HL-60 (cell line): ENCODE measurements at regions not wholly inside any gene's neighbourhood (a gene's known extent, or its start where the extent isn't known, plus 50 kb on each side); places are given as distances from the start of the nearest gene placed in this dataset.
"Not testable (repeated sequence)": the region's sequence is repeated elsewhere in the genome, so short reads cannot be mapped to it uniquely, and the experiment has no call there.

Experiments
- DNase-seq, 2 experiments: peaks; one replicate each; pipeline ENCODE4 v3.0.0-alpha.2; 2010 to 2020; ENCODE audit warnings: low read depth in 1 of 2, low spot score in 1 of 2
- H3K27ac ChIP-seq: fragments of 250-450 bp; sonication (Bioruptor Pico); replicated peaks from 2 replicates; pipeline ENCODE4 v1.5.1; 2020; ENCODE audit warnings: mild to moderate bottlenecking, moderate library complexity
- H3K27me3 ChIP-seq: fragments of 250-450 bp; sonication (Bioruptor Pico); 2 replicates; pipeline ENCODE4 v1.5.1; 2021; ENCODE audit warnings: mild to moderate bottlenecking, moderate library complexity; ENCODE audit not compliant: insufficient read depth, poor library complexity, severe bottlenecking
- H3K4me3 ChIP-seq: replicated peaks from 2 replicates; pipeline ENCODE4 v1.5.1; 2011; ENCODE audit warnings: mild to moderate bottlenecking, control low read depth, low read length; ENCODE audit not compliant: insufficient read depth
- GABPA ChIP-seq: IDR thresholded peaks from 2 replicates; pipeline ENCODE4 v1.6.1; 2012; ENCODE audit warnings: low read depth
- POLR2AphosphoS5 ChIP-seq: IDR thresholded peaks from 2 replicates; pipeline ENCODE4 v1.6.1; 2012; ENCODE audit warnings: low read depth
- REST ChIP-seq: IDR thresholded peaks from 2 replicates; pipeline ENCODE4 v1.6.1; 2012; ENCODE audit warnings: low read depth; ENCODE audit not compliant: insufficient replicate concordance
- SPI1 ChIP-seq: IDR thresholded peaks from 2 replicates; pipeline ENCODE4 v1.6.1; 2012; ENCODE audit warnings: low read depth, mild to moderate bottlenecking, borderline replicate concordance
- TF ChIP-seq, protein P1 (sequence below): IDR thresholded peaks from one replicate; pipeline ENCODE4 v1.5.1; 2011; ENCODE audit warnings: low read length, control low read depth, inconsistent platforms; ENCODE audit not compliant: insufficient read depth

DNA sequence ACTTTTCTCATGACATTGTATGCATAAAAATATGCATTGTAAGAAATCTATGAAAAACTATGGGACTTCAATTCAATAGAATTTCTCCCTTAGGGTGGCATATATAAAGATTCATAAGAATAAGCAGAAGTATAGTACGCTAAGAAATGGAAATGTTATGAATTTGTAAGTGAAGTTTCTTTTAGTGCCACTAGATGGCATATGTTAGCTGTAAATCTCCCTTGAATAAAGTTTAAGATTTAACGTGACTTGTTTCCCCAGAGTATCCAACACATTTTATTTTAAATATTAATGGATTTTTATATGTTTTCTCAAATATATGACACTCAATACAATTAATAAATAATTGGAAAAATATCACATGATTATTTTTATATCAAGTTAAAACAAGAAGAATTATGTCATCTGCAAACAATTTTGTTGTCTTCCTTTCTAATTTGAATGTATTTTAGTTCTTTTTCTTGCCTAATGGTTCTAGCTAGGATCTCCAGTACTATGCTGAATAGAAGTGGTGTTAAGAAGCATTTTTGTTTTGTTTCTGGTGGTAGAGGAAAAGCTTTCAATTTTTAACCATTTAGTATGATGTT lies 287.2 kb downstream of the HGF start:
- H3K27me3 ChIP-seq, result no peaks in the 10 kb centered on the region
- no peak overlapping the region for H3K27ac ChIP-seq
- TF ChIP-seq GABPA (no peak), POLR2AphosphoS5 (no peak), REST (no peak)
- TF ChIP-seq, protein P1, sequence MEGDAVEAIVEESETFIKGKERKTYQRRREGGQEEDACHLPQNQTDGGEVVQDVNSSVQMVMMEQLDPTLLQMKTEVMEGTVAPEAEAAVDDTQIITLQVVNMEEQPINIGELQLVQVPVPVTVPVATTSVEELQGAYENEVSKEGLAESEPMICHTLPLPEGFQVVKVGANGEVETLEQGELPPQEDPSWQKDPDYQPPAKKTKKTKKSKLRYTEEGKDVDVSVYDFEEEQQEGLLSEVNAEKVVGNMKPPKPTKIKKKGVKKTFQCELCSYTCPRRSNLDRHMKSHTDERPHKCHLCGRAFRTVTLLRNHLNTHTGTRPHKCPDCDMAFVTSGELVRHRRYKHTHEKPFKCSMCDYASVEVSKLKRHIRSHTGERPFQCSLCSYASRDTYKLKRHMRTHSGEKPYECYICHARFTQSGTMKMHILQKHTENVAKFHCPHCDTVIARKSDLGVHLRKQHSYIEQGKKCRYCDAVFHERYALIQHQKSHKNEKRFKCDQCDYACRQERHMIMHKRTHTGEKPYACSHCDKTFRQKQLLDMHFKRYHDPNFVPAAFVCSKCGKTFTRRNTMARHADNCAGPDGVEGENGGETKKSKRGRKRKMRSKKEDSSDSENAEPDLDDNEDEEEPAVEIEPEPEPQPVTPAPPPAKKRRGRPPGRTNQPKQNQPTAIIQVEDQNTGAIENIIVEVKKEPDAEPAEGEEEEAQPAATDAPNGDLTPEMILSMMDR, result peak; percentile 19
- no peak for DNase-seq
- H3K4me3 ChIP-seq, result no peak overlapping the region

- no peak overlapping the region for H3K4me3 ChIP-seq
- TF ChIP-seq GABPA, result no peak
- TF ChIP-seq SPI1, result no peak
- TF ChIP-seq, protein P1, result no peak
- no peak for TF ChIP-seq REST
- TF ChIP-seq POLR2AphosphoS5, result no peak
- no peak for DNase-seq
- H3K27me3 ChIP-seq, result no peaks in the 10 kb centered on the region
- H3K27ac ChIP-seq, result no peak overlapping the region
Measured at GRCh38 chr7:81478664-81479063, 291.2 kb downstream of the HGF start.

GRCh38 chr7:81478201-81478600 lies 291.6 kb downstream of the HGF start:
- not testable (repeated sequence) for H3K27me3 ChIP-seq, H3K4me3 ChIP-seq, H3K27ac ChIP-seq, DNase-seq

- Histone ChIP-seq H3K27me3 (no peaks in the 10 kb centered on the region), H3K4me3 (no peak overlapping the region), H3K27ac (no peak overlapping the region)
- no peak for DNase-seq
- no peak for TF ChIP-seq REST
- TF ChIP-seq, protein P1, result no peak
- no peak for TF ChIP-seq POLR2AphosphoS5
- no peak for TF ChIP-seq SPI1
- no peak for TF ChIP-seq GABPA
Measured at GRCh38 chr7:81473236-81473635, 296.6 kb downstream of the HGF start.
